ENCODE measurements at regions not wholly inside any gene's neighbourhood (a gene's known extent, or its start where the extent isn't known, plus 50 kb on each side); places are given as distances from the start of the nearest gene placed in this dataset.

- TF ChIP-seq EZH2phosphoT487 (IDR thresholded peaks at IDR 0.05; ENCODE audit: borderline replicate concordance, low read length) (no peak), CTCF (IDR thresholded peaks at IDR 0.05; ENCODE audit: low read depth, low read length, poor library complexity, severe bottlenecking) (no peak)
Measured at GRCh38 chr16:65817799-65818198, 548.7 kb upstream of the CDH5 start.

All from DOHH2 (cell line).